Activated T-cell treated with anti-CD3 and anti-CD28 coated beads for 48 hours (primary cell): ENCODE measurements at regions not wholly inside any gene's neighbourhood (a gene's known extent, or its start where the extent isn't known, plus 50 kb on each side); places are given as distances from the start of the nearest gene placed in this dataset.
"Not testable (repeated sequence)": the region's sequence is repeated elsewhere in the genome, so short reads cannot be mapped to it uniquely, and the experiment has no call there.

Source experiments
- DNase-seq: peaks from one replicate; pipeline ENCODE4 v3.0.0-alpha.2; 2020; ENCODE audit warnings: low read depth

DNA sequence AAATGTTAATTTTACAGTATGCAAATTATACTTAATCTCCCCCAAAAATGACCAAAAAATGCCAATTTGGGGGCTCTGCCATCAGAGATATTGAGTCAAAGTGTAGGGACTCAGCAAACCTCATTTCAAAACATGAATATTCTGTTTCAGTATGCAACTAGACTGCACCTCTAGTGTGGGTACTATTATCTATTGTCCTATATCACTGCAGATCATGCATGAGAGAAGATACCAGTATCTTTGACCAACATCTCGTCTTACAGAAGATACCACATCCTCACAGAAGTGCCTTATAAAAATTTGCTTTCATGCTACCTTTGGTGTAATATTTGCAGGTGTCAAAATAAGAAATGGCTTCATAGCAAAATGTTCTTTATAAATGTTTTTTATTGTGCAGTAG lies 623.8 kb downstream of the TENT5A start:
- no peak for DNase-seq

DNA sequence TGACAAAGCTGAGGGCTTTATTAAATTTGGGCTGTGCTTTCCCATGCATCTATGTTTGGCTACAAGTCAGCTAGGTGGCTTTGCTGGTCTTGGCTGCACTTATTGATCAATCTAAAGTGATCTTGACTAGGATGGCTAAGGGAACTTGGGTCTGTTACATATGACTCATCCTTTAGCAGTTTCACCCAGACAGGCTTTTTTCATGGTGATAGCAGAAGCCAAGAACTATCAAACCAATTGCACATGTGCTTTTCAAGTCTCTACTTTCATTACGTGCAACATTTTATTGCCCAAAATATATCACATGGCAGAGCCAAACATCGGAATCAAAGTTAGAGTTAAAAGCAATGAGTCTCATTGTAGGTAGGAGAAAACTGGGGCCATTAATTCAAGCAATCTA lies 626.3 kb downstream of the TENT5A start:
- no peak for DNase-seq

DNA sequence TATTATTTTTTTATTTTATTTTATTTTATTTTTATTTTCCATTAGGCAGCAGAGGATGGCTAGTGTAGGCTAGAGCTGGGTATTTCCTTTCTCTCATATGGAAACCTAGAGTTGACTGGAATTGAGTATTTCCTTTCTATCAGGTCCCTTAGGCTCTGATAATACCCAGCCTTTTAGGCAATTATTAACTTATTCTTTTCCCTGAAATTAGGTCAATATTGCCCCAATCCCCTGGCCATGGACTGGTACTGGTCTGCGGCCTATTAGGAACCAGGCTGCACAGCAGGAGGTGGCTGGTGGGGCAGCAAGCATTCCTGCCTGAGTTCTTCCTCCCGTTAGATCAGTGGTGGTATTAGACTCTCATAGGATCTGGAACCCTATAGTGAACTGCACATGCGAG lies 632.2 kb downstream of the TENT5A start:
- no peak for DNase-seq

DNA sequence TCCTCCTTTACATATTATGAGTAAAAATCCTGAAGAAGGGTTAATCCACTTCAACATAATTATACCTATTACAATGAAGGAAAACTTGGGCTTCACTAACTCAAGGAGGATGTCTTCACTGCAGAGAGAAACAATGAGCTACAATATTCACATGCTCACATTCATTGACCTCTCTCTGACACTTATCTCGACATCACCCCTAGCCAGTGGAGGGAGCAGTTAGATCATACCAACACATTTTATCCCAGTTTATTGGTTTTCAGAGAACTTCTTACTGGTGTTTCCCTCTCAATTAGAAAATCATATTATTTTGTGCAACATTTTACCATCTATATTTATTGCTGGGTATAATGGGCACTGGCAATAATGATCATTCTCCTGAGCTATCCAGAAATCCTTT lies 646.5 kb downstream of the TENT5A start:
- DNase-seq: no peak

DNA sequence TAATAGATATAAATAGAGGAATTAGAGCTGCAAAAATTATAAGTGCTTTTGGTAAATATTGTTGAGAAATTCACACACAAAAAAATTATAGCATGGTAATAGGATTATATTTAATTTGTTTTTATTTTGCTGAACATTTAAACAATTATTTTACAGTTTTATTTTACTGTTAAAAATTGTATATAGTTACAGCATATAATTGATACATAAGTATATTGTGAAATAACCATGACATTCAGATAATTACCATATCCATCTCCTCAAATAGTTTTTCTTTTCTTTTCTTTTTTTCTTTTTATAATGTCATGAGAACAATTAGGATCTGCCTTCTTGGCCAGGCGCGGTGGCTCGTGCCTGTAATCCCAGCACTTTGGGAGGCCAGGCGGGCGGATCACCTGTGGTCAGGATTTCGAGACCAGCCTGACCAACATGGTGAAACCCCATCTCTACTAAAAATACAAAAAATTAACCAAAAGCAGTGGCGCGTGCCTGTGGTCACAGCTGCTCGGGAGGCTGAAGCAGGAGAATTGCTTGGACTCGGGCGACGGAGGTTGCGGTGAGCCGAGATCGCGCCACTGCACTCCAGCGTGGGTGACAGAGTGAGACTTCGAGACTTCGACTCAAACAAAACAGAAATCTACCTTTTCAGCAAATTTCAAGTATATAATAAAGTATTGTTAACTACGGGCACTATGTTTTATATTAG lies 654.2 kb downstream of the TENT5A start:
- DNase-seq: no peak

DNA sequence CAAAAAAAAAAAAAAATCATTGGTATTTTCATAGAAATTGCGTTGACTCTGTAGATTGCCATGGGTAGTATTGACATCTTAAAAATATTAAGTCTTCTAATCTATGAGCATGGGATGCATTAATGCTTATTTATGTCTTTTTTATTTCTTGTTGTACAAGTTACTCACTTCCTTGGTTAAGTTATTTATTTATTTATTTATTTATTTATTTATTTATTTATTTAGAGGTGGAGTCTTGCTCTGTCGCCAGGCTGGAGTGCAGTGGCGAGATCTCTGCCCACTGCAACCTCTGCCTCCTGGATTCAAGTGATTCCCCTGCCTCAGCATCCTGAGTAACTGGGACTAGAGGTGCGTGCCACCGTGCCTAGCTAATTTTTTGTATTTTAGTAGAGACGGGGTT lies 656.0 kb downstream of the TENT5A start:
- not testable (repeated sequence) for DNase-seq

DNA sequence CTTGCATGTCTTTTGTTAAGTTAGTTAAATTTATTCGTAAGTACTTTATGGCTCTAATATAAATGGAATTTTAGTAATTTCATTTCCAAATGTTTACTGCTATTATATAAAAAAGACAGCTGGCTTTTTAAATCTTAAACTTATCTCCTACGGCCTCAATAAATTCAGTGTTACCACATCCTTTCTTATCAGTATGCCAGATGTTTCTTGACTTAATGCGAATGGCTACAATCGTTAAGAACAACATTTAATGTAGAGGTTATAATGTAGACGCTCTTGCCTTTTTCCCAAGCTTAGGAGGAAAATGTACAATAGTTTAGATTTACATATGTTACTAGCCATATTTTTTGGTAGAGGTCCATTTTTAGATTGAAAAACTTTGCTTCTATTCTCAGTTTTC lies 659.4 kb downstream of the TENT5A start:
- DNase-seq: no peak

DNA sequence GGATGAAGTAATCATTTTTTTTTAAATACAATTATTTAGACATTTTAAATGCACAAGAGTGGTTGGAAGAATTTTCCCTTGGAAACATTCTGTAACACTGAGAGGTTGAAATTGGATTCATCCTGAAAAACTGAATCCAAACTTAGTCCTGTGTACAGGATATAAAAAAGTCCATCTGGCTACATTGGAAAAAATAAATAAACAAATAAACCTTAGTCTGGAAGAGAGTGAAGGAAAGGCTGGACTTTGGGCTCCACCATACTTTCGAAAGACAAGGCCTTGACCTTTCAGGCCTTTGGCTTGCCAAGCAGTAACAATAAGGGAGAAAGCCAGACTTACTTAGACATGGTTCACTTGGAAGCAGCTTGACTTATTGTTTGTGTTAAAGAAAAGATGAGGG lies 664.3 kb downstream of the TENT5A start:
- no peak for DNase-seq

DNA sequence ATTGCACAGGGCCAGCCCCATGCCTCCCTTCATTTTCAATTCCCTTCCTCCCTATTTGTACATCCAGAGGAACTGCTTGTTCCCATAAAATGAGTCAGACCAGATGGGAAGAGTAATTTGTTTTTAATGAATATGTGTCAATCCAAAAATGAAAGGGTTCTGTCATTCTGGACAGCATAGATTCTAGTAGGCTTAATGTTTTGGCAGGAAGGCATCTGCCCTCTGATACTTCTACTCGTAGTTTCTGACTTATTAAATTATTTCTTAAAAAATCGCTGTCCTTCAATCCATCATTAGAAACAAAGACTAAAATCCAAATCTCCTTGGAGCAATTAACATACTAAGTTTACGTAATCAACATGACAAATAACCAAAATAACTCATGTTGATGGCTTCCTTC lies 665.5 kb downstream of the TENT5A start:
- DNase-seq: no peak

DNA sequence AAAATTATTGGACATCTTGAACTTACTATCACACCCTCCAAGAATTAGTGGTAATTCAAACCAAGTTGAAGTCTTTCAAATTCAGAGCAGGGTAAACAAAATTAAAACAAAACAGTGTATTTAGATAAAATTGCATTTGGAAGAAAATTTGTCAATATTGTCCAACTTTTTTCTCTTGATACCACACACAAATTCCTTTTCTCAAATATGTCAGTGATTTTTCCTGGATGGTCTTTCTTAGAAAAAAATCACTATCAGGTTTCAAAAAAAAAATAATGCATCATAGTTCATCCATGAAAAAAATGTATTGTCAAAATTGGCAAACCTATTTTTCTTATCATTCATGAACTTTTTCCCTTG lies 667.1 kb downstream of the TENT5A start:
- DNase-seq: no peak

DNA sequence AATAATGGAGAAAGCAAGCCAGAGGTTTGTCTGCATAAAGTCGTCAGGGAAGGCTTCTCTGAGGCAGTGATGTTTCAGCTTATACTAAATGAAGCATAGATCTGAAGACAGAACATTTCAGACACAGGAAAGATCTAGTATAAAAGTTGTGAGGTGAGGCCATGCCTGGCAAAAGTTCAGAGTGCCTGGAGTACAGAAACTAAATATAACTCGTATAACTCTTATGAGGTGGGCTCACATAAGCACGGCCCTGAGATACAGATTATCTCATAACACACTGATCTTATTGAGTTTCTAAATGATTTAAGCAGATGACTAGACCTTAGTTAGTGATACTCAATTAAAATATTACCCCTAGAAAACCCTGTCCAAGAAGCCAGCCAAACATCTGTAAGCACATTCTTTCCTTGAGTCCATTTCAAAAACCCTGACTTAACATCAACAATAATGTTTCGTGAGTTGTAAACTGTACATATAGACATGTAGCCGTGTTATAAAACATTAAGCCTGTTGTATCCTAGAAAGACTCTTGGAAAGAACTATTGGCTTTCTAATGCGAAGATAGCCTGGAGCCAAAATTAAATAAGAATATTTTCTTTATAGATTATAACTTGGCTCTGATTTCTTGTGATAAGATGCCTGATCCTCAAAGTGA lies 667.6 kb downstream of the TENT5A start:
- no peak for DNase-seq

DNA sequence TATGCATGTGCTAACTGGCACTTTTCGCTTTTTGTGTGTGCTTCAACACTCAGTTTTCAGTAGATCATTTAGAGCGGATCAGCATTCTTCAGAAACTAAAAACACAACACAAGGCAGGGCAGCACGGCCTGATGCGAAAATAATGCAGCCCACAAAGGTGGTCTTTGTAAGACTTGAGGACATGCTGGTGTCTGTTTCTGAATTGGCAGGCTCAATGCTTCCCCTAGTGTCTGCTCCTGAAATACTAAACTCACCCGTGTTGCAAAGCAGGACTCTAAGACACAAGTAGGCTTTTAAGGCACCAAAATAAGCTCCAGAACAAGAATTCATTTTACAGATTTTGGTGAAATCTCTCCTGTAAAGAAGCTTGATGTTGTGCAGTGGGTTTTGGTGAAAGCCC lies 676.5 kb downstream of the TENT5A start:
- DNase-seq: no peak

DNA sequence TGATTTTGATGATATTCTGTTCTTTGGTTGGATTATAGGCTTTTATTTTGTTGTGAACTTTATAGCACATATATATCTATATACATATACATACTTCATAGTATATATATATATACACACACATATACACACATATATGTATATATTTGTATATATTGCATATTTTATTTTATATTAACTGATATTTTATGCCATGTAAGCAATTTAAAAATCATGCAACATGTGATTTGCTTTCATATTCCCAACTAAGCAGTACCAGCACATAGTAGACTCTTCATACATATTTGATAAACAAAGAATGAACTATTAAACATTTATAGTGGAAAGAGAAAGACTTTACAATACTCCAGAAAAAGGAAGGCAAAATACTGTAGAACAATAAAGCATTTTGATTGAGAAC lies 679.2 kb downstream of the TENT5A start:
- DNase-seq: no peak

DNA sequence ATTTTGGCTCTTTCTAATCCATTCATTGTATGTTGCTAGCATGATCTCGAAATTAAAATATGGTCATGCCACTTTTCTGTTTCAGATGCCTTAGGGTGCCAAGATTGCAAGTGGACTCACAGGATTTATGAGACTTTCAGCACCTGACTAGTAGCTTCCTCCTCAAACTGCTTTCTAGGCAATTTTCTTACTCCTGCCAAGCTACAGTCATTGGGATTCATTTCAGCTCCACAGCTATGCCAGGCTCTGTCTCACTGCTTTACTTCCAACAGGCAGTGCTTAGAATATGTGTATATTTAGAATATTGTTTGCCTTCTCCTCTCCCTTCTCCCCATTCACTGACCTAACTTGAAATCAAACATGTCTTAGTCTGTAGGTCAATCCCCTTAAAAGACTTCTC lies 681.4 kb downstream of the TENT5A start:
- no peak for DNase-seq

DNA sequence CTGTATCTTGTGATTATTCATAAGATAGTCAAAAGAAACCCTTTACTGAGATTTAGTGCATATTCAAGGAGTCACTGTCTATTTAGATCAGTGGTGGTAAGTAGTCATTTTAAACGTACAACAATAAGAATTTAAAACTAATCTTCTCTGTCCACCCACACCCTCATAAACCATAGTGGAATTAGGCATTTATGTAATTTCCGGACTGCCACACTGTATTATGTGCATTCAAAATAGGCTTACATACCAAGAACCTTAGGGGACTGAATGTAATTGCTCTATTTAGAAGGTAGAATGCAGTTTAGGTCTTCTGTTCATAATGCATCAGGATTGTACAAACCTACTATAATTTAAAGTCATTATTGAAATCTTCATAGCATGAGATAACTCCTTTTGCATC lies 685.4 kb downstream of the TENT5A start:
- no peak for DNase-seq

DNA sequence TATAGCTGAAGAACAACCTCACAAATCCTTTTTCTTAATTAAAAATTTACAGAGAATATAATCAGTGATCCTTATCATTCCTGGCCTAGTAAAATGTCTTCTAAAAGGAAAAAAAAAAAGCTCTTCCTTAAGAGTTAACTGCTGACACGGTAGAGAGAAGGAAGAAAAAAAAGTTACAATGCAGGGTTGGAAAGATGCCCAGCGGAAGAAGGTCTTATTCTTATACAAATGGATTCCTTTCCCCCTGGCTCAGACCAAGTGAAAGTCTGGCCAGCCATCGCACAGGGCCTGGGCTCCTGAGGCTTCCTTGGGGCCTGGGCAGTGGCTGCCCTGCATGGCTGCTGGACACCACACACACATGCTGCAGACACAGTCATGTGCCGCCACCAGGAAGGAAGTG lies 688.6 kb downstream of the TENT5A start:
- no peak for DNase-seq

DNA sequence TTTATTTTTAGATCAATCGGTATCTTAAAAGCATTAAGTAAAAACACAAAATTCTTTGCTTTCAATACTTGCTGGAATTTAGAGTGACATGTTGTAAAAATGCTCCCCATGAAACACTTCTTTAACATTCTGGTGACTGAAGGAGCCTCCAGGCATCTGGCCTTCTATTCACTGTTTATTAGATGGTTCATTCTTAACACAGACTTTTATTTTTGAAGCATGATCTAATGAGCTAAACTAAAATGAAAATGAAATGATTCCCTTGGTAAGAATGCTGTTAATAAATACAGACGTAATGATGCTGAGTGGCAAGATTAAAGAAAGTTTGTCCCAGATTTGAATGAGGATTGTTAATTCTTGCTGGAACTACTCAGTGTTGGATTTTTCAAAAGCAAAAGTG lies 698.4 kb downstream of the TENT5A start:
- no peak for DNase-seq

DNA sequence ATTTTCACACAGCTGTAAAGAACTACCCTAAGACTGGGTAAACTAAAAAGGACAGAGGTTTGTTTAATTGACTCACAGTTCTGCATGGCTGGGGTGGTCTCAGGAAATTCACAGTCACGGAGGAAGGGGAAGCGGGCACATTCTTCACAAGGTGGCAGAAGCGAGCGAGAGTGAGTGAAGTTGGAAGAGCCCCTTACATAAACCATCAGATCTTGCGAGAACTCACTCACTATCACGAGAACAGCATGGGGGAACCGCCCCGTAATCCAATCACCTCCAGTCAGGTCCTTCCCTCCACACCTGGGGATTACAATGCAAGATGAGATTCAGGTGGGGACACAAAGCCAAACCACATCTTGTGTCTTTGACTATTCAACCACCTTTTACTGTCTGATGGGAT lies 700.5 kb downstream of the TENT5A start:
- no peak for DNase-seq

DNA sequence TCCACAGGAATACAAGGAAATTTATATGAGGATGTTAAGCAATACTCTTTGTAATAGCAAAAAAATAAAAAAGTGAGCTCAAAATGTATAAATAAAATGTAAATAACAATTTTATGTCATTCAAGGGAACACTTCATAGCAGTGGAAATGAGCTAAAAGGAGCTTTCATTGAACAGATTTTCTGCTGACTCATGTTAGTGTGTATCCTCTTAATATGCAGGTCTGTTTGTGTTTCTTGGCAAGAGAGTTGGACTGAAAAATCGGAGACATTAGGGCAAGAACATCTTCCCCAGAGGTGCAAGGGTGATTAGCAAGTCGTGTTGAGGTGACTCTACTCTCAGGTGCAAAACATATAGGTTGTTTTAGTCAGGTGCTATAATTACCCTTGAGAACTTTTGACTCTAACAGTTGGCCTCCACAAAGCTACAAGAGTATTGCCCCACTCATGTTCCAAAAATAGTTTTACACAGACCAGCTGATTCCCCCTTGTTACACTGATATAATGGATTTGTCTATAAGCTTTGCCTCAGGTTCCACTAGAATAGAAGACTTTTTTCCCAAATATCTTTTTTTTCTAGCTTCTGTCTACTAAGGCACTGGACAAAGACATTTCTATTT lies 702.9 kb downstream of the TENT5A start:
- no peak for DNase-seq

DNA sequence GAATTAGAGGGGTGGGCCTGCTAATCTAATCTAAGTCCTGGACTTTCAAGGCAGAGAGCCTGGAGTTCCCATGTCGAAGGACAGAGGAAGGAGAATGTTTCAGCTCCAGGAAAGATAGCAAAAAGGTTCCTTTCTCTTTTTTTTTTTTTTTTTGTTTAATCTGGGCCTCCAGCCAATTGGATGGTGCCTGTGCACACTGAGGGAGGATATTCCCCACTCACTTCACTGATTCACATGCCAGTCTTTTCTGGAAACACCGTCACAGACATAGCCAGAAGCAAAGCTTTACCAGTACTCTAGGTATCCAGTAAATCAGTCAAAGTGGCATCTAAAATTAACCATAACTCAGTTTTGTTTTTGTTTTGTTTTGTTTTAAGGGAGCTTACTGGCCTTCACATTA lies 721.1 kb downstream of the TENT5A start:
- no peak for DNase-seq

DNA sequence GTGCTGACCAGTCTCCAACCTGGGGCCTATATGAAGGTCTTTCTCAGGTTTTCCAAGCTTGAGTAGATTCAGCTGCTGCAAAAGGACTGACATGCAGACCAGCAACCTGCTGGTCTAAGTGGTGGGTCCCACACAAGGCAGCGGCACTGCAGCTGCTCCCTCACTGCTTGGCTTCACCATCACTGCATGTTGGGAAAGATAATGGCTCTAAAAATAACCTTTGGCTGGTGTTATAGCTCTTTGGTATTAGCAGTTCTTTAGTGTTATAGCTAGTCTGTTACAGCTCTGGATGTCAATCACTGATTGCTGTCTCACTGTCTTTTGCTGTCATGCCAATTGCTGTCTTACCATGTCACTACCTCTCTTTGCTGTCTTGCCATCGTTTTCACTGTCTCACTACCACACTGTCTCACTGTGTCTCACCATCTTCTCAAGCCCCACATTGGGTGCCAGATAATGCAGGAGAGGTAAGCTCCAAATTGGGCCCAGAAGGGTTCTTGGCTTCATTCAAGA lies 726.4 kb downstream of the TENT5A start:
- DNase-seq: no peak

DNA sequence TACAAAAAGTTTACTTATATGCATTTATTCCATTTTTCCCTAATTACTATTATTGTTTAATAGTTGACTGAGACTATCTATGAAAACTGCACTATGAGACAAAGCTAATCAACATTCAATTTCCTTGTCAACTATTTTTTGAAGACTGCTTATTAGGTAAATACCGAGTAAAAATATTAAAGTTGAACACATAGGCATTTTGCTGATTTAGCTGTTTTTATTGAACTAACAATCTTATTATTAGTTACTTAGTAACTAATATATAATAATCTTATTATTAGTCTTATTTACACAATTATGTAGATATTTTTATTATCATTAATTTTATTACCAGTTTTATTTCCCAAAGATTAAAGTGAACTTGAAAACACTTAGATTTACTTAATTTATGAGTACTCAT lies 728.8 kb downstream of the TENT5A start:
- no peak for DNase-seq

DNA sequence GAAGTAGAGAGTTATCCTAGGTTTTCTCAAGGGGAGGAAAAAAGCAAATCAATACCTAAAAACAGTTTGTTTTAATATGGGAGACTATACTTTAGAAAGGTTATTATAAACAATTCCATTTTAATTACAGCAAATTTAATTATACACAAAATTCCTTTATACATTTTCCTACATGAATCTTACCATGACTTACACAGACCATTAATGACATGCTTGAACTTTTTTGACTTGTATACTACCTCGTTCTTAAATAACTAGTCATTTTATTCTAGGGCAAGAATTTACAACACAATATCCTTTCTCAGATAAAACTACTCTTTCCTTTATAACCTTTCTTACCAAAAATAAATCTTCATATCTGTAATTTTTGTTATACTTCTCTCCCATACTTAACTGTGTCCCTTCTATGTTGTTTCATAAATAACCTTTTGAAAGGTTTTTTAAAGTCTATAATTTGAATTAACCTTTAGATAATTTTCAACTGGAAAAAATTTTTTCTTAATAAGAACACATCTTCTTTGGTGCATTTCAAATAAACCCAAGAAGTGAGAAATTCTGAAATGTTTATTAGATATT lies 729.4 kb downstream of the TENT5A start:
- no peak for DNase-seq
